ENCODE measurements at regions not wholly inside any gene's neighbourhood (a gene's known extent, or its start where the extent isn't known, plus 50 kb on each side); places are given as distances from the start of the nearest gene placed in this dataset.

- Histone ChIP-seq H3K9ac (ENCODE audit: insufficient read depth, low read length, poor library complexity, severe bottlenecking) (no peak overlapping the region), H3K4me3 (replicated peaks in 1 of 3; ENCODE audit: low read depth in 2 of 3, low read length in 3 of 3) (no peak overlapping the region), H3K9me3 (replicated peaks in 1 of 2; ENCODE audit: control insufficient read depth in 1 of 2, insufficient read depth in 1 of 2, low read length in 2 of 2) (no peaks in the 10 kb centered on the region), H3K4me2 (replicated peaks; ENCODE audit: extremely low read depth, low read length, poor library complexity, severe bottlenecking) (no peak overlapping the region), H3K36me3 (replicated peaks in 1 of 2; ENCODE audit: control insufficient read depth in 1 of 2, insufficient read depth in 2 of 2, low read length in 2 of 2) (no peaks in the 10 kb centered on the region), H2AFZ (ENCODE audit: insufficient read depth, low read depth, low read length, poor library complexity, severe bottlenecking) (no peak overlapping the region), H3K79me2 (ENCODE audit: insufficient read depth, low read length) (no peaks in the 10 kb centered on the region), H4K20me1 (ENCODE audit: insufficient read depth, low read length) (no peaks in the 10 kb centered on the region), H3K27ac (ENCODE audit: low read depth in 1 of 2, low read length in 2 of 2) (no peak overlapping the region), H3K27me3 (ENCODE audit: control insufficient read depth in 2 of 2, insufficient read depth in 2 of 2, low read length in 2 of 2) (no peaks in the 10 kb centered on the region), H3K4me1 (ENCODE audit: control insufficient read depth in 1 of 2, insufficient read depth in 2 of 2, low read length in 2 of 2) (no peaks in the 10 kb centered on the region)
- WGBS (ENCODE audit: insufficient coverage) = no CpG with 5 or more reads among the region's 1 CpG
- Mint-ChIP-seq H3K27ac (no peak overlapping the region), H3K4me1 (no peaks in the 10 kb centered on the region), H3K27me3 (ENCODE audit: low read depth in 3 of 3) (peaks cover 0 to 1% (median 0%) of the 10 kb centered on the region in 3 donors), H3K9me3 (peaks cover 0 to 2% (median 0%) of the 10 kb centered on the region in 7 donors), H3K4me3 (no peak overlapping the region), H3K36me3 (no peaks in the 10 kb centered on the region)
- TF ChIP-seq CTCF (IDR thresholded peaks at IDR 0.05) = no peak
- intact Hi-C loops (cut with micrococcal nuclease) = no loop called here
- DNase-seq = no peak
These were observed 211.2 kb downstream of the DTHD1 start for GRCh38 chr4:36492590-36492989.

- TF ChIP-seq CTCF (IDR thresholded peaks at IDR 0.05) = no peak
- Histone ChIP-seq H3K9me3 (replicated peaks in 1 of 2; ENCODE audit: control insufficient read depth in 1 of 2, insufficient read depth in 1 of 2, low read length in 2 of 2) (no peaks in the 10 kb centered on the region), H2AFZ (ENCODE audit: insufficient read depth, low read depth, low read length, poor library complexity, severe bottlenecking) (no peak overlapping the region), H3K4me2 (replicated peaks; ENCODE audit: extremely low read depth, low read length, poor library complexity, severe bottlenecking) (no peak overlapping the region), H3K9ac (ENCODE audit: insufficient read depth, low read length, poor library complexity, severe bottlenecking) (no peak overlapping the region), H3K4me3 (replicated peaks in 1 of 3; ENCODE audit: low read depth in 2 of 3, low read length in 3 of 3) (no peak overlapping the region), H3K27ac (ENCODE audit: low read depth in 1 of 2, low read length in 2 of 2) (no peak overlapping the region), H3K27me3 (ENCODE audit: control insufficient read depth in 2 of 2, insufficient read depth in 2 of 2, low read length in 2 of 2) (no peaks in the 10 kb centered on the region), H3K79me2 (ENCODE audit: insufficient read depth, low read length) (no peaks in the 10 kb centered on the region), H4K20me1 (ENCODE audit: insufficient read depth, low read length) (no peaks in the 10 kb centered on the region), H3K36me3 (replicated peaks in 1 of 2; ENCODE audit: control insufficient read depth in 1 of 2, insufficient read depth in 2 of 2, low read length in 2 of 2) (no peaks in the 10 kb centered on the region), H3K4me1 (ENCODE audit: control insufficient read depth in 1 of 2, insufficient read depth in 2 of 2, low read length in 2 of 2) (no peaks in the 10 kb centered on the region)
- Mint-ChIP-seq H3K4me3 (no peak overlapping the region), H3K9me3 (peaks cover 0 to 2% (median 0%) of the 10 kb centered on the region in 7 donors), H3K36me3 (no peaks in the 10 kb centered on the region), H3K4me1 (no peaks in the 10 kb centered on the region), H3K27me3 (ENCODE audit: low read depth in 3 of 3) (no peaks in the 10 kb centered on the region), H3K27ac (no peak overlapping the region)
- intact Hi-C loops (cut with micrococcal nuclease) = no loop called here
- no peak for DNase-seq
- WGBS (ENCODE audit: insufficient coverage) = no CpG with 5 or more reads among the region's 1 CpG
These were observed 211.8 kb downstream of the DTHD1 start for GRCh38 chr4:36493251-36493650.
